ENCODE measurements at regions not wholly inside any gene's neighbourhood (a gene's known extent, or its start where the extent isn't known, plus 50 kb on each side); places are given as distances from the start of the nearest gene placed in this dataset.
"Not testable (repeated sequence)": the region's sequence is repeated elsewhere in the genome, so short reads cannot be mapped to it uniquely, and the experiment has no call there.

- DNase-seq (ENCODE audit: low spot score), result no peak
Observed at GRCh38 chr6:63014290-63014689, 197.0 kb upstream of the FKBP1C start.

GRCh38 chr6:63022631-63023030 is 188.6 kb upstream of the FKBP1C start:
- no peak for DNase-seq (ENCODE audit: low spot score)

GRCh38 chr6:63023726-63024125 is 187.5 kb upstream of the FKBP1C start:
- no peak for DNase-seq (ENCODE audit: low spot score)

GRCh38 chr6:63049216-63049615 is 162.1 kb upstream of the FKBP1C start:
- DNase-seq (ENCODE audit: low spot score), result no peak

- DNase-seq (ENCODE audit: low spot score), result not testable (repeated sequence)
Observed at GRCh38 chr6:63053206-63053605, 158.1 kb upstream of the FKBP1C start.

- no peak for DNase-seq (ENCODE audit: low spot score)
Observed at GRCh38 chr6:63058601-63059000, 152.7 kb upstream of the FKBP1C start.

GRCh38 chr6:63063631-63064271 is 147.5 kb upstream of the FKBP1C start:
- no peak for DNase-seq (ENCODE audit: low spot score)

GRCh38 chr6:63066055-63066704 is 145.1 kb upstream of the FKBP1C start:
- DNase-seq (ENCODE audit: low spot score), result no peak

GRCh38 chr6:63094947-63095346 is 116.3 kb upstream of the FKBP1C start:
- DNase-seq (ENCODE audit: low spot score), result no peak

GRCh38 chr6:63097222-63097621 is 114.0 kb upstream of the FKBP1C start:
- DNase-seq (ENCODE audit: low spot score), result no peak

- DNase-seq (ENCODE audit: low spot score), result no peak
Observed at GRCh38 chr6:63098789-63099188, 112.5 kb upstream of the FKBP1C start.

GRCh38 chr6:63099772-63100459 is 111.4 kb upstream of the FKBP1C start:
- no peak for DNase-seq (ENCODE audit: low spot score)

- no peak for DNase-seq (ENCODE audit: low spot score)
Observed at GRCh38 chr6:63114610-63115211, 96.6 kb upstream of the FKBP1C start.

GRCh38 chr6:63121166-63121565 is 90.1 kb upstream of the FKBP1C start:
- no peak for DNase-seq (ENCODE audit: low spot score)

- DNase-seq (ENCODE audit: low spot score), result no peak
Observed at GRCh38 chr6:63140114-63140513, 71.2 kb upstream of the FKBP1C start.

- no peak for DNase-seq (ENCODE audit: low spot score)
Observed at GRCh38 chr6:63140692-63141318, 70.5 kb upstream of the FKBP1C start.

GRCh38 chr6:63149730-63150129 is 61.5 kb upstream of the FKBP1C start:
- no peak for DNase-seq (ENCODE audit: low spot score)

- DNase-seq (ENCODE audit: low spot score), result no peak
Observed at GRCh38 chr6:63154535-63154934, 56.7 kb upstream of the FKBP1C start.
